Kidney epithelial cell (primary cell): ENCODE measurements at regions not wholly inside any gene's neighbourhood (a gene's known extent, or its start where the extent isn't known, plus 50 kb on each side); places are given as distances from the start of the nearest gene placed in this dataset.
"Not testable (repeated sequence)": the region's sequence is repeated elsewhere in the genome, so short reads cannot be mapped to it uniquely, and the experiment has no call there.

Experiments
- DNase-seq: peaks from one replicate; pipeline ENCODE4 v3.0.0-alpha.2; 2010; ENCODE audit warnings: low read depth
- H3K27me3 ChIP-seq: 2 replicates; pipeline ENCODE4 v1.6.0; 2011; ENCODE audit warnings: low read length; ENCODE audit not compliant: control insufficient read depth, insufficient read depth
- H3K36me3 ChIP-seq: 2 replicates; pipeline ENCODE4 v1.5.1; 2011; ENCODE audit warnings: low read length; ENCODE audit not compliant: control insufficient read depth, insufficient read depth
- H3K4me3 ChIP-seq: 2 replicates; pipeline ENCODE4 v1.5.1; 2011; ENCODE audit warnings: low read depth, mild to moderate bottlenecking, control low read depth, low read length
- TF ChIP-seq, protein P1 (sequence below): IDR thresholded peaks from 2 replicates; pipeline ENCODE4 v1.5.1; 2011; ENCODE audit warnings: mild to moderate bottlenecking, moderate library complexity, low read length, control low read depth, inconsistent platforms; ENCODE audit not compliant: insufficient read depth, poor library complexity, severe bottlenecking

DNA sequence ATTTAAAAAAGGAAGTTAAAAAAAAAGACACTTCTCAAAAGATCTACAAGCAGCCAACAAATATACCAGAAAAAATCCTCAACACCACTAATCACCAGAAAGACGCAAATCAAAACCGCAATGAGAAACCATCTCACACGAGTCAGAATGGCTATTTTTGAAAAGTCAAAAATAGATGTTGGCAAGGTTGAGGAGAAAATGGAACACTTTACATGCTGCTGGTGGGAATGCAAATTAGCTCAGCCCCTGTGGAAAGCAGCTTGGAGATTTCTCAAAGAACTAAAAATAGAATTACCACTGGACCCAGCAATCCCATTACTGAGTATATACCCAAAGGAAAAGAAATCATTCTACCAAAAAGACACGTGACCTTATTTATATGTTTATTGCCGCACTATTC is 574.7 kb upstream of the ADAMTS9 start:
- TF ChIP-seq, protein P1, sequence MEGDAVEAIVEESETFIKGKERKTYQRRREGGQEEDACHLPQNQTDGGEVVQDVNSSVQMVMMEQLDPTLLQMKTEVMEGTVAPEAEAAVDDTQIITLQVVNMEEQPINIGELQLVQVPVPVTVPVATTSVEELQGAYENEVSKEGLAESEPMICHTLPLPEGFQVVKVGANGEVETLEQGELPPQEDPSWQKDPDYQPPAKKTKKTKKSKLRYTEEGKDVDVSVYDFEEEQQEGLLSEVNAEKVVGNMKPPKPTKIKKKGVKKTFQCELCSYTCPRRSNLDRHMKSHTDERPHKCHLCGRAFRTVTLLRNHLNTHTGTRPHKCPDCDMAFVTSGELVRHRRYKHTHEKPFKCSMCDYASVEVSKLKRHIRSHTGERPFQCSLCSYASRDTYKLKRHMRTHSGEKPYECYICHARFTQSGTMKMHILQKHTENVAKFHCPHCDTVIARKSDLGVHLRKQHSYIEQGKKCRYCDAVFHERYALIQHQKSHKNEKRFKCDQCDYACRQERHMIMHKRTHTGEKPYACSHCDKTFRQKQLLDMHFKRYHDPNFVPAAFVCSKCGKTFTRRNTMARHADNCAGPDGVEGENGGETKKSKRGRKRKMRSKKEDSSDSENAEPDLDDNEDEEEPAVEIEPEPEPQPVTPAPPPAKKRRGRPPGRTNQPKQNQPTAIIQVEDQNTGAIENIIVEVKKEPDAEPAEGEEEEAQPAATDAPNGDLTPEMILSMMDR, result no peak
- H3K36me3 ChIP-seq, result no peaks in the 10 kb centered on the region
- DNase-seq, result no peak
- H3K4me3 ChIP-seq, result no peak overlapping the region
- no peaks in the 10 kb centered on the region for H3K27me3 ChIP-seq

DNA sequence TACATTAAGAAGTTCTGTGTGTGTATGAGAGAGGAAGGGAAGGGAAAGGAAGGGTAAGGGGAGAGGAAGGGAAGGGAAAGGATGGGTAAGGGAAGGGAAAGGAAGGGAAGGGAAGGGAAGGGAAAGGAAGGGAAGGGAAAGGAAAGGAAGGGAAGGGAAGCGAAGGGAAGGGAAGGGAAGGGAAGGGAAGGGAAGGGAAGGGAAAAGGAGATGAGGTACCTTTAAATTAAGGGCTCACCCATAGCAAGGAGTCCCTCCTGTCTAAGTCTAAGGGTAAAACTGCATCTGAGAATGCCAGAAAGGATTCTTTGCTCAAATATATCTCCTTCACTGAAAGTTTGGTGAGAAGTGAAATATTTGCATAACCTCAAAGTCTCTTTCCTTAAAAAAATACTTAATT is 572.1 kb upstream of the ADAMTS9 start:
- TF ChIP-seq, protein P1, result no peak
- H3K4me3 ChIP-seq, result no peak overlapping the region
- no peaks in the 10 kb centered on the region for H3K36me3 ChIP-seq
- no peak for DNase-seq
- no peaks in the 10 kb centered on the region for H3K27me3 ChIP-seq

DNA sequence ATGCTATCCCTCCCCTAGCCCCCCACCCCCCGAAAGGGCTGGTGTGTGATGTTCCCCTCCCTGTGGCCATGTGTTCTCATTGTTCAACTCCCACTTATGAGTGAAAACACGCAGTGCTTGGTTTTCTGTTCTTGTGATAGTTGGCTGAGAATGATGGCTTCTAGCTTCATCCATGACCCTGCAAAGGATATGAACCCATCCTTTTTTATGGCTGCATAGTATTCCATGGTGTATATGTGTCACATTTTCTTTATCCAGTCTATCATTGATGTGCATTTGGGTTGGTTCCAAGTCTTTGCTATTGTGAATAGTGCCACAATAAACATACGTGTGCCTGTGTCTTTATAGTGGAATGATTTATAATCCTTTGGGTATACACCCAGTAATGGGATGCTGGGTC is 565.1 kb upstream of the ADAMTS9 start:
- not testable (repeated sequence) for H3K36me3 ChIP-seq, H3K4me3 ChIP-seq, DNase-seq, H3K27me3 ChIP-seq

DNA sequence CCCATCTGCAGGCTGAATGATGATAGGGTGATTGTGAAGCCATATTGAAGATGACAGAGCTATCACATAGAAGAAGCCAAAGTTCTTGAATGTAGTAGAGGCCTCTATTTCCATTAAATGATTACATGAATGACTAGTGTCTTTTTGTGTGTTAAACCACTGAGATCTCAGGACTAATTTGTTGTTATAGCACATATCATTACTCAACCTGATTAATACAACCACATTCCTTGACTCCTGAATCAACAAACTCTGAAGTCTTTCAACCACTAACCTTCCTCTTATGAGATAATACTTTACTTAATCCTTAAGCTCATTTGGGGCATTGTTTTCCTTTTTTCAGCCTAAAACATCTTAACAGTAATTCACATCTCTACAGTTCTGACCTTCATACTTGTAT is 564.5 kb upstream of the ADAMTS9 start:
- no peak for DNase-seq
- no peak overlapping the region for H3K4me3 ChIP-seq
- TF ChIP-seq, protein P1, result no peak
- no peaks in the 10 kb centered on the region for H3K27me3 ChIP-seq
- no peaks in the 10 kb centered on the region for H3K36me3 ChIP-seq

DNA sequence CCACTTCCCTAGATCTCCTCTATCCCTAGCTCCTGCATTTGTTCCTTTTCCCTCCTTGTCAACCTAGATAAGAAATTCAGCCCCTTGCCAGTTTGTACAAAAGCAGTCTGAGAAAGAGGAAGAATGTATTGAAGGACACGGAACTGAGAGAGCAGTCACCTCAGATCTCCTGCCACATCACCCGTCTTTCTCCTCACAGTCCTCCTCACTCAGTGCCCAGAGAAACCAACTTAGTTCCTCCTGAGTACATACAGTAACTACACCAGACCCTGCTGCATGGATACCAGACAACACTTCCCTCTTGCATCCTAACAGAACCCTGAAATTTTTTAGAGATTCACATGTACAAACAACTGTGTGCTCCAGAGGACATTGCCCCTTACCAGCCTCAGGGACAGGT is 563.6 kb upstream of the ADAMTS9 start:
- no peak for DNase-seq
- Histone ChIP-seq H3K4me3 (no peak overlapping the region), H3K27me3 (no peaks in the 10 kb centered on the region), H3K36me3 (no peaks in the 10 kb centered on the region)
- TF ChIP-seq, protein P1, result no peak

DNA sequence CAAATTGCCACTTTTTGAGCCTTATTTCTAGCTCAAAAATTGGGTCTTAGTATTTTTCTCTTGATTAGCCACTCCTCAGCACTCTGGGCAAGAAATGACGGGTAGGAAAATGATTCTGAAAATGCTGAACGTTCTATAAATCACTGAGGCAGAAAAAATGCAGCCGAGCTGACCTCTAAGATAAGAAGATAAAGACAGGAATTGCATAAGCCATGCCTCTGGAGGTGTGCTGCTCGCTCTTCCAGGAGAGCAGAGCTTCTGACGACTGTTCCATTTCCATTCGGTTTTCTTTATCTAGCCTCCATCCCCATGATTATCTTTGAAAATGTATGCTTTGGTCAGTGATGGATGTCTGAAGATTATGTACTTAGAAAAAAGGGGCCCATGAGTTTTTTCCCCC is 558.8 kb upstream of the ADAMTS9 start:
- DNase-seq, result no peak
- TF ChIP-seq, protein P1, result no peak
- H3K27me3 ChIP-seq, result no peaks in the 10 kb centered on the region
- H3K4me3 ChIP-seq, result no peak overlapping the region
- H3K36me3 ChIP-seq, result no peaks in the 10 kb centered on the region
